H1 (cell line): ENCODE measurements at regions not wholly inside any gene's neighbourhood (a gene's known extent, or its start where the extent isn't known, plus 50 kb on each side); places are given as distances from the start of the nearest gene placed in this dataset.

Experiments
- BCL11A ChIP-seq, 2 experiments: IDR thresholded peaks; one replicate each; pipeline ENCODE4 v1.6.1; 2011; ENCODE audit warnings: low read depth in 2 of 2, low read length in 2 of 2, mild to moderate bottlenecking in 2 of 2
- BRCA1 ChIP-seq: IDR thresholded peaks from 2 replicates; pipeline ENCODE4 v1.6.1; 2012; ENCODE audit warnings: low read depth, low read length, improper control_type of control experiment
- CHD2 ChIP-seq: IDR thresholded peaks from 2 replicates; pipeline ENCODE4 v1.6.1; 2012; ENCODE audit warnings: low read length, improper control_type of control experiment
- CREB1 ChIP-seq: IDR thresholded peaks from 2 replicates; pipeline ENCODE4 v1.6.1; 2012; ENCODE audit warnings: inconsistent platforms
- EZH2 ChIP-seq: fragments of 200-600 bp; sonication (generic); IDR thresholded peaks from 2 replicates; pipeline ENCODE4 v1.7.1; 2012; ENCODE audit warnings: low read depth, mild to moderate bottlenecking, moderate library complexity, low read length, inconsistent platforms; ENCODE audit not compliant: severe bottlenecking
- JUN ChIP-seq: IDR thresholded peaks from 2 replicates; pipeline ENCODE4 v1.6.1; 2011; ENCODE audit warnings: low read depth, mild to moderate bottlenecking, improper control_type of control experiment, low read length
- RNF2 ChIP-seq: fragments of 200-900, 300-1000 bp; sonication (generic); IDR thresholded peaks from 2 replicates; pipeline ENCODE4 v1.7.1; 2016; ENCODE audit warnings: borderline replicate concordance, low read depth, mild to moderate bottlenecking, antibody characterized with exemption, low read length; ENCODE audit not compliant: poor library complexity, severe bottlenecking; ENCODE audit errors: missing control alignments
- SP4 ChIP-seq: IDR thresholded peaks from 2 replicates; pipeline ENCODE4 v1.6.1; 2012; ENCODE audit warnings: low read length, inconsistent platforms
- TAF7 ChIP-seq: optimal IDR thresholded peaks from 2 replicates; pipeline ENCODE3; 2011; ENCODE audit warnings: low read depth, mild to moderate bottlenecking, inconsistent platforms, low read length, moderate library complexity, borderline replicate concordance

- TF ChIP-seq CREB1 (no peak), CHD2 (no peak), SP4 (no peak), RNF2 (no peak), BRCA1 (no peak), JUN (no peak), EZH2 (no peak), TAF7 (no peak), BCL11A (IDR thresholded peaks at IDR 0.05; ENCODE audit: low read depth in 2 of 2, low read length in 2 of 2) (no peak)
These were observed 180.6 kb downstream of the FOXO1 start (continued) for GRCh38 chr13:40485611-40486517.
